GM21528 (cell line): ENCODE measurements at regions not wholly inside any gene's neighbourhood (a gene's known extent, or its start where the extent isn't known, plus 50 kb on each side); places are given as distances from the start of the nearest gene placed in this dataset.

Experiments used
- ATAC-seq: cut with Tn5 transposase; IDR thresholded peaks from one replicate; pipeline ENCODE4 v1.9.1; 2021; ENCODE audit warnings: mild to moderate bottlenecking, moderate library complexity; ENCODE audit not compliant: unreplicated experiment, low FRiP score

- ATAC-seq: no peak
Observed at GRCh38 chr5:35325836-35326235, 95.5 kb upstream of the PRLR start.

- ATAC-seq: no peak
Observed at GRCh38 chr5:35324679-35325078, 94.4 kb upstream of the PRLR start.

- ATAC-seq: no peak
Observed at GRCh38 chr5:35324201-35324600, 93.9 kb upstream of the PRLR start.

GRCh38 chr5:35320029-35320428, 89.7 kb upstream of the PRLR start:
- ATAC-seq: peak; percentile 31

- peak; percentile 97 for ATAC-seq
Observed at GRCh38 chr5:35319333-35320002, 89.2 kb upstream of the PRLR start.

GRCh38 chr5:35317586-35317985, 87.3 kb upstream of the PRLR start:
- ATAC-seq: no peak

- no peak for ATAC-seq
Observed at GRCh38 chr5:35316611-35317274, 86.5 kb upstream of the PRLR start.

- ATAC-seq: no peak
Observed at GRCh38 chr5:35313291-35313690, 83.0 kb upstream of the PRLR start.

- ATAC-seq: no peak
Observed at GRCh38 chr5:35312267-35312666, 82.0 kb upstream of the PRLR start.

- no peak for ATAC-seq
Observed at GRCh38 chr5:35309365-35310130, 79.3 kb upstream of the PRLR start.

- ATAC-seq: no peak
Observed at GRCh38 chr5:35308421-35308820, 78.1 kb upstream of the PRLR start.

GRCh38 chr5:35306716-35307365, 76.6 kb upstream of the PRLR start:
- no peak for ATAC-seq

GRCh38 chr5:35305336-35306020, 75.2 kb upstream of the PRLR start:
- no peak for ATAC-seq

GRCh38 chr5:35304291-35304690, 74.0 kb upstream of the PRLR start:
- ATAC-seq: no peak

GRCh38 chr5:35303152-35303551, 72.9 kb upstream of the PRLR start:
- peak; percentile 42 for ATAC-seq

GRCh38 chr5:35302544-35302943, 72.3 kb upstream of the PRLR start:
- peak; percentile 98 for ATAC-seq

GRCh38 chr5:35297755-35298154, 67.5 kb upstream of the PRLR start:
- ATAC-seq: no peak

GRCh38 chr5:35294976-35295375, 64.7 kb upstream of the PRLR start:
- ATAC-seq: no peak

GRCh38 chr5:35294017-35294416, 63.7 kb upstream of the PRLR start:
- no peak for ATAC-seq

GRCh38 chr5:35285435-35285834, 55.1 kb upstream of the PRLR start:
- ATAC-seq: no peak

GRCh38 chr5:35285011-35285410, 54.7 kb upstream of the PRLR start:
- no peak for ATAC-seq
